Activated CD8-positive, alpha-beta memory T cell treated with anti-CD3 and anti-CD28 coated beads for 48 hours (primary cell): ENCODE measurements at regions not wholly inside any gene's neighbourhood (a gene's known extent, or its start where the extent isn't known, plus 50 kb on each side); places are given as distances from the start of the nearest gene placed in this dataset.
"Not testable (repeated sequence)": the region's sequence is repeated elsewhere in the genome, so short reads cannot be mapped to it uniquely, and the experiment has no call there.

Source experiments
- DNase-seq, 3 experiments: peaks; one replicate each; pipeline ENCODE4 v3.0.0-alpha.2; 2020; ENCODE audit warnings: low read depth in 2 of 3, low spot score in 2 of 3

DNA sequence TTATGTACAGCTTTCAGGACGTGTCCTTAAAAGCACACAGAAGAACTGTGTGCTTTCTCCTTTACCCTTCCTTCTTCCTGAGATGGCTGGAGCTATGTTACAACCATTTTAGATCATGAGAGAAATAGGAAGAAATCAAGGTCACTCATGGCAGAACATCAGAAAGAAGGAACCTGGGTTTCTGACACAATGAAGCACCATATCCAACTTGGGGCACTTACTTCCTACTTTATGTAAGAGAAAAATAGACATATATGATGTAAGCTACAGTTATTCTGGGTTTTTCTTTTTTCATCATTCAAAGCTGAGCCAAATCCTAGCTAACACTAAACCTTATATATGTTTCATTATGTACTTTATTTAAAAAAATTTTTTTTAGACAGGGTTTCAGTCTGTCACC lies 79.5 kb downstream of the FAM161A start:
- DNase-seq: no peak

- no peak for DNase-seq
Measured at GRCh38 chr2:61771904-61772845, 81.7 kb downstream of the FAM161A start.

DNA sequence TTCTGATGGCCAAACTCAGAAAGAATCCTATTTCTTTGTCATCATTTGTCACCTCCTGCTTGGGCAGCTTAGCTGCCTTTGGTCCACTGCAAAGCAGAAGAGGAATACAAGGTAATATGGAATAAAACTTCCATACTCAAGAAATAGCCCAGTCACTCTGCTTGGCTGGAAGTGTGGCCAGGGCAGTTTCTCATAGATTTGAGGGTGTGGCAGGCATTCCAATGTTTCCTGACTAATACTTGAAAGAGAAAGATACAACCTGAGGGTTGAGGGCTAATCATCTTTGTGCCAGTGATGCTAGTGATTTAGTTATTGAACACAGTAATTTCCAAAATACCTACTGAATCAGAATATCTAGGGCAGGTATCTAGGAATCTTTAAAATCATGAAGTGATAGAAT lies 83.1 kb downstream of the FAM161A start:
- DNase-seq: no peak

- no peak for DNase-seq
Measured at GRCh38 chr2:61770298-61770697, 83.6 kb downstream of the FAM161A start.

DNA sequence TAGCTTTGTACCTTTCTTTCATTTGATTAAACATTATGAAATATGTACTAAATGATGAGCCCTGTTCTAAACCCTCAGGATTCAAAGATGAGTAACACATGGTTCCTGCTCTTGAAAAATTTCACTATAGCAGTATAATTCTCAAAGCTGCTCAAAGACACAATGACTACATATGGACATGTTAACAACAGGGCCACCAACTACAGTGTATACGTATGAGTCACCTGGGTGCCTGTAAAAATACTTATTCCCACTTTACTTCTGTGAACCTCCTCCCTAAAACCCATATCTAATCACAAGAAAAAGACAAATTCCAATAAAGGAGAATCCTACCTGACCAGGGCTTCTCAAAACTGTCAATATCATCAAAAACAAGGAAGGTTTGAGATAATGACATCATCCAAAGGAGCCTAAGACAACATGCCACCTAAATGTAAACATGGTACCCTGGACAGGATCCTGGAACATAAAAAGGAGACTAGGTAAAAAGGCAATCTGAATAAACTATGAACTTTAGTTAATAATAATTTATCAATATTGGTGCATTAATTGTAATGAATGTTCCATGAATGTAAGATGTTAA lies 84.7 kb downstream of the FAM161A start:
- DNase-seq: no peak

- DNase-seq: peak; percentile 83 to 96 (median 84)
Measured at GRCh38 chr2:61764035-61764800, 89.6 kb downstream of the FAM161A start.

GRCh38 chr2:61763605-61764034 lies 90.2 kb downstream of the FAM161A start:
- DNase-seq: no peak

DNA sequence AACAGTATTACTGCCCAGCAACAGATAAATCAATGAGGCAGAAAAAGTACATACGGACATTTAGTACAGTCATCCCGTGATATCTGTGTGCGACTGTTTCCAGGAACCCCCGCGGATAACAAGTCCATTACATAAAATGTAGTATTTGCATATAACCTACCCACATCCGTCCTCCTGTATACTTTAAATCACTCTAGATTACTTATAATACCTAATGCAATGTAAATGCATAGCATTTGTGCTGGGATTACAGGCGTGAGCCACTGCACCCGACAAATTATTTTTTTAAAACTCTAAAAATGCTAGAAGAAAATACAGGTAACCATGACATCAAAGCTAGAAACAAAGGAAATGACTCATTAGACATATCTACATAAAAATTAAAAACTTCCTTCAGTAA lies 91.6 kb downstream of the FAM161A start:
- DNase-seq: no peak

DNA sequence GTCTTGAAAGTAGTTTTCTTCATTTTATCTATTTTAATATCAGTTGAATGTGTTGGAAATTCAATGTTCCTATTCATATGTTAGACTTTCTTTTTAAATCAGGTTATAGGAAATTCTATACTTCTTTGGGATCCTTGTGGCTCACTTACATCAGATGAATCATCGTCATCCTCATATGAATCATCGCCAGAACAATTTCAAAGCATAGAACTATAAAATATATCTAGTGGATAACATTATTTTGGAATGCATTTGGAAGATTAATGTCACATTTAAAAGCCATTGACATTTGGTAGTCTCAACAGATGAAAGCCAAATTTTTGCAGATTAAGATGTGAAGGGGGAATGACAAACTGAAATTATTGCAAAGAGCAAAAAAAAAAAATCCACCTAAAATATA lies 94.1 kb downstream of the FAM161A start:
- no peak for DNase-seq

GRCh38 chr2:61759005-61759404 lies 94.9 kb downstream of the FAM161A start:
- DNase-seq: no peak

DNA sequence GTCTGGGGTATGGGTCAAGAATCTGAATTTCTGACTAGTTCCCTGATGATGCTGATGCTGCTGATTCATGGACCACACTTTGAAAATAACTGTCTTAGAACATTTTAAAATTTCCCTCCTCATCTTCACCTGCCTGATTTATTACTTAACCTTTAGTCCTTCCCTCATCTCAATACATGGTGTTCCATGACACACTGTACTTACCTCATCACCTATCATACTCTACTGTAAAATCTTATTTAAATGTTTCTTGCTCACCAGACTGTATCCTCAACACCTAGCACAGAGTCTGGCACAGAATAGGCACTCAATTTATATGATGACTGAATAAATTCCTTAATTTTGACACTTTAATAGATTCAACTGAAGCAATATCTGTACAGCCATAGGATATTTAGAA lies 95.7 kb downstream of the FAM161A start:
- no peak for DNase-seq

- DNase-seq: no peak
Measured at GRCh38 chr2:61753512-61753911, 100.3 kb downstream of the FAM161A start.

DNA sequence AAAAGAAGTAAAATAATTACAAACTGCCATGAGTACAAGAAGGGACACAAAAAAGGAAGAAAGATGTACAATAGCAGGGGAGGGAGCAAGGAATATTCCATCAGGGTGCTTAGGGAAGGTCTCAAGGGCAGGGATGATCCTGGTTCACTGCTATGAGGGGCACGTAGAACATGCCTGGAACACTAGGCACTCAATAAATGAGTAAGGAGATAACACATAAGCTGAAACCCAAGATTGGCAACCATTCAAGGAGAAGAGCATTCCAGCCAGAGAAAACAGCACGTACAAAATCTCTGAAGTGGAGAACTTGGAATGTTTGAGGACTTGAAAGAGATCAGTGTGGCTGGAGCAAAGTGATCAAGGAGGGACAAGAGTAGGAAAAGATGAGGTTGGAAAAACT lies 103.2 kb downstream of the FAM161A start:
- no peak for DNase-seq

GRCh38 chr2:61742955-61743354 lies 110.9 kb downstream of the FAM161A start:
- no peak for DNase-seq

GRCh38 chr2:61737841-61738240 lies 116.0 kb downstream of the FAM161A start:
- no peak for DNase-seq

GRCh38 chr2:61736953-61737352 lies 116.9 kb downstream of the FAM161A start:
- no peak for DNase-seq

DNA sequence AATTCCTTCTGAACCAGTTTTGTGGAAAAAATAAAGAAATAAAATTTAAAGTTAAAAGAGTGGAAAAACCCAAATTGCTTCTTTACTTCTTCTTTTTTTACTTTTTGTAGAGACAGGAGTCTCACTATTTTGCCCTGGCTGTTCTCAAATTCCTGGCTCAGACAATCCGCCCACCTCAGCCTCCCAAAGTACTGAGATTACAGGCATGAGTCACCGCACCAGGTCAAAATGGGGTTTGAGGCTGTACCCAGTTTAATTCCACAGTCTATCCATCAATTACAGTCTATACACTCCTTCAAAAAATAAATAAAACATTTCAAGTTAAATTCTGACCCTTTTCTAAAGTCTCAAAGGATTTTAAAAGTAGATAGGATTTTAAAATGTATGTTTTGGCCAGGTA lies 120.3 kb downstream of the FAM161A start:
- no peak for DNase-seq

- DNase-seq: no peak
Measured at GRCh38 chr2:61732787-61733186, 121.1 kb downstream of the FAM161A start.

GRCh38 chr2:61727746-61728145 lies 126.1 kb downstream of the FAM161A start:
- no peak for DNase-seq

DNA sequence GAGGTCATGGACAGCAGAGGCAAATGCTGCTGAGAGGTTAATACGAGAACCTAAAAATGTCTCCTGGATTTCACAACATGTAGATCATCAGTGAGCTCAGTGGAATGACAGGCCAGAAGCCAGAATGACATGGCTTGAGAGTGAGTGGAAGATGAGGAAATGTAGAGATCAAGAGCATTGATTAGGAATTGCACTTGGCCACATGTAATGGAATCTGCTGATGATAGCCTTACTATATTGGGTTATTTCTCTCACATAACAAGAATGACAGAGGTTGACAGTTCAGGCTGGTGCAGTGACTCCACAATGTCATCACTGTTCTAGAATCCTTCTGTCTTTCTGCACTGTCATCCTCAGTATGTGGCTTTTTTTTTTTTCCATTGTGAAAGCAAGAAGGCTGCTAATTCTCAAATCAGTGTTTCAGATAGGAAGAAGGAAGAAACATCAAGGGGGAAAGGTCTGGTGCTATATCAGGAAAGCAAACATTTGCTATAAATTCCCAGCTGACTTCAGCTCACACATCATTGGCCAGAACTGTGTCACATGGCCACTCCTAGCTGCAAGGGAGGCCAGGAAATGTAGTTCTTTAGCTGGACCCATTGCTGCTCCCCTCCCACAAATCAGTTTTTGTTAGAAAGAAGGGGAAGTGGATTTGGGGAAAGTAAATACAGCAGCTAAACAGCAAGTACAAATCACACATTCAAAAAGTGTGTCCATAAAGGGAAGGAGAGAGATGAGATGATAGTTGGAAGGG lies 127.2 kb downstream of the FAM161A start:
- no peak for DNase-seq

- DNase-seq: not testable (repeated sequence)
Measured at GRCh38 chr2:61723364-61723763, 130.5 kb downstream of the FAM161A start.
